PFSK-1 (cell line): ENCODE measurements at regions not wholly inside any gene's neighbourhood (a gene's known extent, or its start where the extent isn't known, plus 50 kb on each side); places are given as distances from the start of the nearest gene placed in this dataset.

Source experiments
- FOXP2 ChIP-seq: optimal IDR thresholded peaks from 2 replicates; pipeline ENCODE3; 2011; ENCODE audit warnings: borderline replicate concordance, control low read depth, inconsistent platforms; ENCODE audit not compliant: insufficient read depth; ENCODE audit errors: extremely low read length, extremely low read depth
- POLR2AphosphoS5 ChIP-seq: IDR thresholded peaks from 2 replicates; pipeline ENCODE4 v1.6.1; 2012; ENCODE audit warnings: low read depth, mild to moderate bottlenecking, control low read depth, low read length, moderate library complexity
- SIN3A ChIP-seq: IDR thresholded peaks from 2 replicates; pipeline ENCODE4 v1.6.1; 2012; ENCODE audit warnings: mild to moderate bottlenecking, low read length, moderate library complexity, borderline replicate concordance; ENCODE audit not compliant: insufficient read depth
- TAF1 ChIP-seq: IDR thresholded peaks from 2 replicates; pipeline ENCODE4 v1.6.1; 2012; ENCODE audit warnings: low read length, control low read depth, borderline replicate concordance; ENCODE audit not compliant: insufficient read depth
- TF ChIP-seq, protein P1 (sequence below), 2 experiments: IDR thresholded peaks; 2 replicates each; pipeline versions ENCODE4 v1.6.1 to v1.8.0; 2011 to 2012; ENCODE audit warnings: low read depth in 2 of 2, low read length in 2 of 2, control low read depth in 1 of 2, inconsistent platforms in 1 of 2, mild to moderate bottlenecking in 1 of 2, moderate library complexity in 1 of 2; ENCODE audit not compliant: insufficient read depth in 1 of 2

DNA sequence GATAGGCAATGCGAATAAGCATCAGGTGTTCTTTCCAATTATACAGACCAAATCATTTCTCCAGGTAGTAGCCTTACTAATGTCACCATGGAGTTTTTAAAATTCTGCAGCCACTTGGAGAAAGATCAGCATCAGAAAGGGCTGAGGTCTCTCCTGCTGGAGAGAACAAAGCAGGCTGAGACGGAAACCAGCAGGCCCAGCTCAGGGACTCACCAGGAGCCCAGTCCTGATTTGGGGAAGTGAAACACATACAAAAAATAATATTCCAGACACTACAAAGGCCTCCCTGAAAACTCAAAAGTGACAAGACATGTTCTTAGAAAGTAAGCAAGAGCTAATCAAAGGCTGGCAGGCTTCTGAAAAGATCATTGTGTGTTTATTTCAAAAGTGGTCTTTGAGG lies 207.1 kb upstream of the GHITM start:
- TF ChIP-seq POLR2AphosphoS5 (no peak), FOXP2 (no peak), TAF1 (no peak), SIN3A (no peak)
- TF ChIP-seq, protein P1, sequence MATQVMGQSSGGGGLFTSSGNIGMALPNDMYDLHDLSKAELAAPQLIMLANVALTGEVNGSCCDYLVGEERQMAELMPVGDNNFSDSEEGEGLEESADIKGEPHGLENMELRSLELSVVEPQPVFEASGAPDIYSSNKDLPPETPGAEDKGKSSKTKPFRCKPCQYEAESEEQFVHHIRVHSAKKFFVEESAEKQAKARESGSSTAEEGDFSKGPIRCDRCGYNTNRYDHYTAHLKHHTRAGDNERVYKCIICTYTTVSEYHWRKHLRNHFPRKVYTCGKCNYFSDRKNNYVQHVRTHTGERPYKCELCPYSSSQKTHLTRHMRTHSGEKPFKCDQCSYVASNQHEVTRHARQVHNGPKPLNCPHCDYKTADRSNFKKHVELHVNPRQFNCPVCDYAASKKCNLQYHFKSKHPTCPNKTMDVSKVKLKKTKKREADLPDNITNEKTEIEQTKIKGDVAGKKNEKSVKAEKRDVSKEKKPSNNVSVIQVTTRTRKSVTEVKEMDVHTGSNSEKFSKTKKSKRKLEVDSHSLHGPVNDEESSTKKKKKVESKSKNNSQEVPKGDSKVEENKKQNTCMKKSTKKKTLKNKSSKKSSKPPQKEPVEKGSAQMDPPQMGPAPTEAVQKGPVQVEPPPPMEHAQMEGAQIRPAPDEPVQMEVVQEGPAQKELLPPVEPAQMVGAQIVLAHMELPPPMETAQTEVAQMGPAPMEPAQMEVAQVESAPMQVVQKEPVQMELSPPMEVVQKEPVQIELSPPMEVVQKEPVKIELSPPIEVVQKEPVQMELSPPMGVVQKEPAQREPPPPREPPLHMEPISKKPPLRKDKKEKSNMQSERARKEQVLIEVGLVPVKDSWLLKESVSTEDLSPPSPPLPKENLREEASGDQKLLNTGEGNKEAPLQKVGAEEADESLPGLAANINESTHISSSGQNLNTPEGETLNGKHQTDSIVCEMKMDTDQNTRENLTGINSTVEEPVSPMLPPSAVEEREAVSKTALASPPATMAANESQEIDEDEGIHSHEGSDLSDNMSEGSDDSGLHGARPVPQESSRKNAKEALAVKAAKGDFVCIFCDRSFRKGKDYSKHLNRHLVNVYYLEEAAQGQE (IDR thresholded peaks at IDR 0.05; ENCODE audit: insufficient read depth in 1 of 2, low read depth in 2 of 2, low read length in 2 of 2) = no peak

DNA sequence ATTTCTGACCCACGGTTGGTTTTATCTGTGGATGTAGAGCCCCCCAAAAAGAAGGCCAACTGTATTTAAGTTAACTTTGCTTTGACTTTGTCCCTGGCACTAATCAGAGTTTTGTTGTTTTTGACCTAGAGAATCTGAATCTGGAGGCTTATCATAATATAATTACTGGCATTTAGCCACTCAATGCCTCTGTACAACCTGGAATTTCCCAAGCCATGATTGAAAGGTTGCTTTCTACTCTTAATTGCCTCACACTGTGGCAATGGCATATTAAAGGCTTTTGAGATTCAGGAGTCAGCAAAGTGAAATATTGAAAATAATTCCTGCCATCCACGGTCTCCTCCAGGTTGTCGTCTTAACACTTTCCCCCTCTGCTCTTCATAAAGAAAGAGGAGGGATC lies 205.2 kb upstream of the GHITM start:
- TF ChIP-seq POLR2AphosphoS5 (no peak), SIN3A (no peak), FOXP2 (no peak), TAF1 (no peak)
- TF ChIP-seq, protein P1 (IDR thresholded peaks at IDR 0.05; ENCODE audit: insufficient read depth in 1 of 2, low read depth in 2 of 2, low read length in 2 of 2) = no peak

DNA sequence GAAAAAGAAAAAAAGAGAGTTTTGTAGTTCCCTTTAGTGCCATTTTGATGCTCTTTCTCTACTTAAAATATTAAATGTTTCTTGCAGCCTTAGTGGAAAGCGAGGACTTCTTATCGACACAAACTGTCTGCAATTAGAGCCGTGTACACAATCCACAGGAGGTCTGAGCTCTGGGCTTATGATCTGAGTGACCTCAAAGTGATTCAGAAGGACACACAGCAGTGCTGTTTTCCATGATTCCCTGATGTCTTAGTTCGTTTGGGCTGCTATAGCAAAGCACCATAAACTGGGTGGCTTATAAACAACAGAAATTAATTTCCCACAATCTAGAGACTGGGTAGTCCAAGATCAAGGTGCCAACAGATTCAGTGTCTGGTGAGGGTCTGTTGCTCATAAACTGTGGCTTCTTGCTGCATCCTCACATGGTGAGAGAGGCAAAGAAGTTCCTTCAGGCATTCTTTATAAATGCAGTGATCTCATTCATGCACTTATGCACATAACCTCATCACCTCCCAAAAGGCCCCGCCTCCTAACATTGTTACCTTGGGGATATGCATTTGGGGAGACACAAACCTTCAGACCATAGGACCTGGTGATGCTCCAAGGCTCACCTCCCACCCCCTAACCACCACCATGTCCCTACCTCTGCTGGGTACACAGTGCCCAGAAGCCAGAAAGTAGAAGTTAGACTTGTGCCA lies 204.5 kb upstream of the GHITM start:
- TF ChIP-seq SIN3A (no peak), FOXP2 (no peak), TAF1 (no peak), POLR2AphosphoS5 (no peak)
- TF ChIP-seq, protein P1 (IDR thresholded peaks at IDR 0.05; ENCODE audit: insufficient read depth in 1 of 2, low read depth in 2 of 2, low read length in 2 of 2) = no peak

DNA sequence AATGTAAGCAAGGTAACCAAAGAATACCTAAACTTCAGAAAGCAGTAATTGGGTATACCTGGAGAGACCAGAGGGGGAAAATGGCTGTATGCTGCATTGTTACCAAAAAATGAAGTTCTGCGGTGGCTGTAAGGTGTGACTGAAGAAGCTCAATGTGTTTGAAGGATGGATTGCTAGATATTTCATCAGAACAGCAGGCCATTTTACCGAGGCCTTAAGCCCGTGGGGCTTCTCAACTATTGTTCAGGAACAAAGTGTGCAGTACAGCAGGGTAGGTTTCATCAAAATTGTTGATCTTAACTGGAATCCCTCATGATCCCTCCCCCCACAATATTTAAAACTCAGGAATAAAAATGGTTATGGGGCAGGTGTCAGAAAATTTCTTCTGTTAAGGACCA lies 204.0 kb upstream of the GHITM start:
- no peak for TF ChIP-seq FOXP2
- no peak for TF ChIP-seq TAF1
- no peak for TF ChIP-seq SIN3A

DNA sequence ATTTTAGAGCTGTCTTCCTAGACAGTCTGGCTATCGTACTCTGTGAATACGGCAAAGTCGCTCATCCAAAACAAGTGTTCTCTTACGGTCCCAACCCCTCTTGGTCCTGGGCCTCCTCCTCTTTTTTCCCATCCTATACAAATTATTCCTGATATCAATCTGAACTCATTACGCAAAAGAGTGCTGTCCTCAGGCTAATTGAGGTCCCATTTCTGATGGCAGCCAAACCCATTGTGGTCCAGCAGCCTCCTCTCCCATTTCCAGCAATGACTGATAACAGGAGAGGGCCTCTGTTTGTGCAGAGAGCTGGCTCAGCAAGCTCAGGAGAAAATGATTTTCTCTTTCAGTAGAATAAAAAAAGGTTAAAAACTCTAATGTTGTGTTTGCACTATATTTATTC lies 203.4 kb upstream of the GHITM start:
- no peak for TF ChIP-seq FOXP2
- TF ChIP-seq, protein P1 (IDR thresholded peaks at IDR 0.05; ENCODE audit: insufficient read depth in 1 of 2, low read depth in 2 of 2, low read length in 2 of 2) = no peak
- no peak for TF ChIP-seq SIN3A
- no peak for TF ChIP-seq TAF1
- TF ChIP-seq POLR2AphosphoS5 = no peak
